Mesendoderm (in vitro differentiated cells): ENCODE measurements at regions not wholly inside any gene's neighbourhood (a gene's known extent, or its start where the extent isn't known, plus 50 kb on each side); places are given as distances from the start of the nearest gene placed in this dataset.
"Not testable (repeated sequence)": the region's sequence is repeated elsewhere in the genome, so short reads cannot be mapped to it uniquely, and the experiment has no call there.

Source experiments
- DNase-seq: peaks from one replicate; pipeline ENCODE4 v3.0.0; 2013
- H2AK5ac ChIP-seq: 2 replicates; pipeline ENCODE4 v1.6.1; 2013; ENCODE audit warnings: low read length, inconsistent platforms
- H2BK120ac ChIP-seq: 2 replicates; pipeline ENCODE4 v1.6.1; 2013; ENCODE audit warnings: low read depth, mild to moderate bottlenecking, low read length, moderate library complexity, mixed read lengths
- H2BK15ac ChIP-seq: replicated peaks from 2 replicates; pipeline ENCODE4 v1.6.1; 2013; ENCODE audit warnings: low read depth, mild to moderate bottlenecking, moderate library complexity
- H2BK5ac ChIP-seq: 2 replicates; pipeline ENCODE4 v1.6.1; 2013; ENCODE audit warnings: low read length, inconsistent platforms
- H3K18ac ChIP-seq: 2 replicates; pipeline ENCODE4 v1.6.1; 2013; ENCODE audit warnings: mild to moderate bottlenecking, low read length, mixed read lengths
- H3K23ac ChIP-seq: one replicate; pipeline ENCODE4 v1.6.1; 2013; ENCODE audit warnings: low read length
- H3K27ac ChIP-seq: 2 replicates; pipeline ENCODE4 v1.5.1; 2013; ENCODE audit warnings: low read depth, mild to moderate bottlenecking, inconsistent platforms, low read length, moderate library complexity
- H3K27me3 ChIP-seq: 2 replicates; pipeline ENCODE4 v1.6.1; 2013; ENCODE audit warnings: low read length, control low read depth, mild to moderate bottlenecking, inconsistent platforms; ENCODE audit not compliant: insufficient read depth, poor library complexity
- H3K36me3 ChIP-seq: 2 replicates; pipeline ENCODE4 v1.6.1; 2013; ENCODE audit warnings: low read length, inconsistent platforms; ENCODE audit not compliant: control insufficient read depth, insufficient read depth
- H3K4ac ChIP-seq: one replicate; pipeline ENCODE4 v1.6.1; 2013; ENCODE audit warnings: low read depth, mild to moderate bottlenecking, low read length, moderate library complexity
- H3K4me1 ChIP-seq: 2 replicates; pipeline ENCODE4 v1.6.1; 2013; ENCODE audit warnings: low read depth, low read length, inconsistent platforms; ENCODE audit not compliant: control insufficient read depth
- H3K4me2 ChIP-seq: 2 replicates; pipeline ENCODE4 v1.6.1; 2013; ENCODE audit warnings: low read length
- H3K4me3 ChIP-seq: 2 replicates; pipeline ENCODE4 v1.5.1; 2013; ENCODE audit warnings: mild to moderate bottlenecking, low read length
- H3K56ac ChIP-seq: one replicate; pipeline ENCODE4 v1.6.1; 2013; ENCODE audit warnings: low read length
- H3K79me1 ChIP-seq: 2 replicates; pipeline ENCODE4 v1.6.1; 2013; ENCODE audit warnings: low read length, inconsistent platforms
- H3K79me2 ChIP-seq: 2 replicates; pipeline ENCODE4 v1.6.1; 2013; ENCODE audit warnings: mild to moderate bottlenecking, low read length; ENCODE audit not compliant: control insufficient read depth, insufficient read depth
- H3K9ac ChIP-seq: 2 replicates; pipeline ENCODE4 v1.6.1; 2013; ENCODE audit warnings: low read length, inconsistent platforms
- H4K5ac ChIP-seq: one replicate; pipeline ENCODE4 v1.6.1; 2013; ENCODE audit warnings: low read length
- H4K8ac ChIP-seq: one replicate; pipeline ENCODE4 v1.6.1; 2013; ENCODE audit warnings: low read depth, mild to moderate bottlenecking, control low read depth, low read length, moderate library complexity
- WGBS: extraction: QIAGEN DNeasy Blood & Tissue Kit; methylation state at CpG from one replicate; pipeline ENCODE4 v1.1.7; 2013; ENCODE audit warnings: low lambda C conversion rate, missing lambda C conversion rate; ENCODE audit not compliant: insufficient coverage; ENCODE audit errors: extremely low coverage; 5-methylcytosine and 5-hydroxymethylcytosine counted together

DNA sequence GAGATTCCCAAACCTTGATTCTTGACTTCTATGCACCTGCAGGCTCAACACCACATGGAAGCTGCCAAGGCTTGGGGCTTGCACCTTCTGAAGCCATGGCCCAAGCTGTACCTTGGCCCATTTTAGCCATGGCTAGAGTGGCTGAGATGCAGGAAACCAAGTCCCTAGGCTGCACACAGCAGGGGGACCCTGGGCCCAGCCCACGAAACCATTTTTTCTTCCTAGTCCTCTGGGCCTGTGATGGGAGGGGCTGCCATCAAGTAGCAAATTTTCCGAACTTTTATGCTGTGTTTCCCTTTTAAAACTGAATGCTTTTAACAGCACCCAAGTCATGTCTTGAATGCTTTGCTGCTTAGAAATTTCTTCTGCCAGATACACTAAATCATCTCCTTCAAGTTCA lies 253.9 kb upstream of the RPS23 start:
- H4K8ac ChIP-seq, H3K79me1 ChIP-seq, H2BK120ac ChIP-seq, H3K9ac ChIP-seq, H2BK5ac ChIP-seq, H3K4me2 ChIP-seq, H3K23ac ChIP-seq, H3K56ac ChIP-seq, H3K4me1 ChIP-seq, H3K4me3 ChIP-seq, H3K27me3 ChIP-seq, H3K36me3 ChIP-seq, H4K5ac ChIP-seq, H3K79me2 ChIP-seq, H3K27ac ChIP-seq, H3K4ac ChIP-seq, H2BK15ac ChIP-seq, H2AK5ac ChIP-seq, DNase-seq, H3K18ac ChIP-seq: not testable (repeated sequence)
- WGBS, result no CpG with 5 or more reads among the region's 2 CpGs

DNA sequence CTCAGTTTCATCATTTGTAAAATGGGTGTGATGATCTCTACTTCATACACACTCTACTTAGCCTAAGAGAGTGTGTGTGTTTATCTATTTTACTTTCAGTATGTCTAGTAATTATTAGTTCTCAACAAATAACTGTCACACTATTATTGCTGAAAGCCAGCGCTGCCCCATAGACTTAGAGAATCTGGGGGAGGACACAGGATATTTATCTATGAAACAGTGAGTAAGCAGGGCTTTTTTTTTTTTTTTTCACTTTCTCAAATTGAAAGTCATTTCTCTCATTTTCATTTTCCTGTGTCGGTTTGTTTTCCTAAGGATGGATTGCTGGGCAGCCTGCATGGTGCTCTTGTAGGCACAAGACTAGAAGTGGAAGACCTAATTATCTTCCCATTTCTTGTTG lies 248.4 kb upstream of the RPS23 start:
- no peak for DNase-seq
- H3K4me1 ChIP-seq, result no peaks in the 10 kb centered on the region

DNA sequence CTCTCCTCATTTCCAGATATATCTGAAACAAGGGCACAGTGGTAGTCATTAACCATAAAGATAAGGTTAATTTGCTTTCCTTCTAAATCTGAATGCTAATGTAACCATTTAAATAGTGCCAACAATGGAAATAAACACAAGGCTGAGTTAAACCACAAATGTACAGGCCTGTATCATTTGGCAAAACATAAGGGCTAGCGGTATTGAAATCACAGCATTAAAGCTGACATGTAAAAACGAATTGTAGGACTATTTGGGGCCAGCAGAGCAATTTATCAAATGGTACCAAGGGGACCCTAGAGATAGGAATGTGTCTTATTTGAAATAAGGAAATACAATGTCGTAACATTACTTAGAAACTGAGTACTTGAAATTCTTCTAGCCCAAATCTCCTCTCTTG lies 247.5 kb upstream of the RPS23 start:
- Histone ChIP-seq H4K8ac (no peak overlapping the region), H3K4me3 (no peak overlapping the region), H3K4me1 (no peaks in the 10 kb centered on the region), H3K56ac (no peak overlapping the region), H3K18ac (no peak overlapping the region), H3K36me3 (no peaks in the 10 kb centered on the region), H2AK5ac (no peak overlapping the region), H2BK15ac (no peak overlapping the region), H2BK120ac (no peak overlapping the region), H3K4me2 (no peak overlapping the region), H2BK5ac (no peak overlapping the region), H3K23ac (no peak overlapping the region), H3K9ac (no peak overlapping the region), H3K27ac (no peak overlapping the region), H3K79me1 (no peaks in the 10 kb centered on the region), H4K5ac (no peak overlapping the region), H3K27me3 (no peaks in the 10 kb centered on the region), H3K79me2 (no peaks in the 10 kb centered on the region), H3K4ac (no peak overlapping the region)
- DNase-seq, result no peak
- no CpG with 5 or more reads among the region's 3 CpGs for WGBS

More for the DNA sequence above, 248.4 kb upstream of the RPS23 start:
- H3K36me3 ChIP-seq, result no peaks in the 10 kb centered on the region
- no peaks in the 10 kb centered on the region for H3K27me3 ChIP-seq
- no peak overlapping the region for H3K56ac ChIP-seq
- H3K4me3 ChIP-seq, result no peak overlapping the region
- no peak overlapping the region for H2BK15ac ChIP-seq
- WGBS, result no CpG with 5 or more reads among the region's 2 CpGs
- no peak overlapping the region for H4K5ac ChIP-seq
- H3K79me1 ChIP-seq, result no peaks in the 10 kb centered on the region
- no peak overlapping the region for H2AK5ac ChIP-seq
- H3K27ac ChIP-seq, result no peak overlapping the region
- no peak overlapping the region for H3K23ac ChIP-seq
- H3K4ac ChIP-seq, result no peak overlapping the region
- no peak overlapping the region for H2BK120ac ChIP-seq
- no peak overlapping the region for H2BK5ac ChIP-seq
- no peak overlapping the region for H4K8ac ChIP-seq
- H3K79me2 ChIP-seq, result no peaks in the 10 kb centered on the region
- no peak overlapping the region for H3K18ac ChIP-seq
- H3K4me2 ChIP-seq, result no peak overlapping the region
- H3K9ac ChIP-seq, result no peak overlapping the region

DNA sequence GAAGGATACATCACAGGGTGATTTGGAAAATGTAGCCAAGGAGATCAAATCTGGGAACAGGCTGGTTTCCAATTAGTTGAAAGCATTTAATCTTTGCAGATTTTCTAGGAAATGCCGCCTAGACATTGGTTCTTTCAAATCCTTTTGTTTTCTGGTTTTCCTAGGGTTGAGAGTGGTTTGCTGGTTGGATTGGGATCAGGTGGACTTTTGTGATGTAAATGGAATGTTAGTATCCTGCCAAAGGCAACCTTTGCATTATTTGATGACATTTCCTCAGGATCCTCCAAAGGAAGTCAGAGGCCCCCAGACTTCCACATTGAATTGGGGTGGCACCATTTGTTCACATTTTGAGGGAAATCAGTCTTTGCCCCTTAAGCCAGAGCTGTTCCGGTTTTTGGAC lies 245.5 kb upstream of the RPS23 start:
- H3K56ac ChIP-seq, result no peak overlapping the region
- H3K18ac ChIP-seq, result no peak overlapping the region
- DNase-seq, result no peak
- no peak overlapping the region for H4K8ac ChIP-seq
- no peak overlapping the region for H2BK120ac ChIP-seq
- no peak overlapping the region for H2BK5ac ChIP-seq
- no peak overlapping the region for H3K4ac ChIP-seq
- H3K4me2 ChIP-seq, result no peak overlapping the region
- H3K36me3 ChIP-seq, result no peaks in the 10 kb centered on the region
- no peak overlapping the region for H3K23ac ChIP-seq
- WGBS, result no CpG with 5 or more reads among the region's 2 CpGs
- H2BK15ac ChIP-seq, result no peak overlapping the region
- no peak overlapping the region for H3K9ac ChIP-seq
- H2AK5ac ChIP-seq, result no peak overlapping the region
- no peak overlapping the region for H4K5ac ChIP-seq
- no peak overlapping the region for H3K4me3 ChIP-seq
- no peaks in the 10 kb centered on the region for H3K4me1 ChIP-seq
- H3K27ac ChIP-seq, result no peak overlapping the region
- no peaks in the 10 kb centered on the region for H3K79me1 ChIP-seq
- no peaks in the 10 kb centered on the region for H3K27me3 ChIP-seq
- H3K79me2 ChIP-seq, result no peaks in the 10 kb centered on the region

DNA sequence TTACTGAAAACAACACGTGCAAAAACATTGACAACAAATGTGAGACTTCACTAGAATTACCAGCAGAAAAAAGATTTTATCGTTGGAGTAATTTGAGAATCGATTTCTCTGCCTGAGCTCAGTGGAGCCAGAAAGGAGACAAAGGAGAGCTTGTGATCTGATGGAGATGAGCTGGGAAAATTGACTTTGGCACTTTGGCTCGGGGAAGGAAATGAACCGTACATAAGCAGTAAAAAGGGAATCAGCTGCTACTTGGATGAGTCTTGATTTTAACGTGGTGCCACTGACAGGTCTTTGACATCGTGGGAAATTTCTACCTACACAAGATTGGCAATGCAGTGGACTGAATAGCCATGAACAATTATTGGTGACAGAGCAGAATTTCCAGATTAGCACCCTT lies 244.7 kb upstream of the RPS23 start:
- no peak for DNase-seq
- Histone ChIP-seq H2AK5ac (no peak overlapping the region), H3K4me1 (no peaks in the 10 kb centered on the region), H3K27ac (no peak overlapping the region), H3K4ac (no peak overlapping the region), H2BK5ac (no peak overlapping the region), H3K23ac (no peak overlapping the region), H3K4me2 (no peak overlapping the region), H3K56ac (no peak overlapping the region), H3K9ac (no peak overlapping the region), H3K79me1 (no peaks in the 10 kb centered on the region), H2BK120ac (no peak overlapping the region), H3K27me3 (no peaks in the 10 kb centered on the region), H3K79me2 (no peaks in the 10 kb centered on the region), H2BK15ac (no peak overlapping the region), H4K5ac (no peak overlapping the region), H3K4me3 (no peak overlapping the region), H3K36me3 (no peaks in the 10 kb centered on the region), H4K8ac (no peak overlapping the region), H3K18ac (no peak overlapping the region)
- WGBS, result no CpG with 5 or more reads among the region's 7 CpGs

DNA sequence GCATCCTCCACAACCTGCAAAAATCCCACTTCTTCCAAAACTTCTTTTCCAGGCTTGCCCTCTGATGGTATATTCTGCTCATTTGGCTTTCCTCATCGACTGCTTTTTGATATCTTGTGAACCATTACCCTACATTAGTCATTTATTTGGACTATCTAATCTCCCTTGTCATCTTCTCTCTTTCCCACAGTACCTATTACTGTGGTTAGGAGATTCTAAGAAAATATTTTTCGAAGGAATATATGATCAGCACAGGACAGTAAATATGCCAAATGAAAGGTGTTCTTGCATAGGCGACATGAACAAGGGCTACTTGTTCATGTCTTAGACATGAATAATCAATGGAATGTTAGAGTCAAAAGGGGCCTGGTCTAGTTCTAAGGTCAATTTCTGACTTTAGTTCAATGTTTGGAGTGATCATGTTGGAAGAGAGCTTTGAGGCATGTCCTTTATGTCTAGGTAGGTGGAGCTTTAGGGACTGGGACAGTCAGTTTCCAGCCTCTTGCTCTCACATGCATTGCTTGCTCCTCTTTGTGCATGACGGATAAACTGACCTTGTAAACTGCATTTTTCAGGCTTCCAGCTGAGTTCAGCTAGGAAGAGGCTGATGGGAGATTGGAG lies 243.4 kb upstream of the RPS23 start:
- H2AK5ac ChIP-seq, result no peak overlapping the region
- no peaks in the 10 kb centered on the region for H3K79me2 ChIP-seq
- no peak overlapping the region for H3K4me2 ChIP-seq
- no peaks in the 10 kb centered on the region for H3K27me3 ChIP-seq
- H3K36me3 ChIP-seq, result no peaks in the 10 kb centered on the region
- H3K4me1 ChIP-seq, result no peaks in the 10 kb centered on the region
- H2BK5ac ChIP-seq, result no peak overlapping the region
- no peak overlapping the region for H3K27ac ChIP-seq
- H4K5ac ChIP-seq, result no peak overlapping the region
- no peak overlapping the region for H3K18ac ChIP-seq
- WGBS, result no CpG with 5 or more reads among the region's 4 CpGs
- no peak for DNase-seq
- no peak overlapping the region for H3K23ac ChIP-seq
- H2BK15ac ChIP-seq, result no peak overlapping the region
- H3K4me3 ChIP-seq, result no peak overlapping the region
- H4K8ac ChIP-seq, result no peak overlapping the region
- no peak overlapping the region for H3K9ac ChIP-seq
- no peak overlapping the region for H3K56ac ChIP-seq
- H3K4ac ChIP-seq, result no peak overlapping the region
- H3K79me1 ChIP-seq, result no peaks in the 10 kb centered on the region
- H2BK120ac ChIP-seq, result no peak overlapping the region
